Left hindlimb (tissue), 1 donor: ENCODE measurements at regions not wholly inside any gene's neighbourhood (a gene's known extent, or its start where the extent isn't known, plus 50 kb on each side); places are given as distances from the start of the nearest gene placed in this dataset.
"Not testable (repeated sequence)": the region's sequence is repeated elsewhere in the genome, so short reads cannot be mapped to it uniquely, and the experiment has no call there.

Experiments
- DNase-seq: peaks from one replicate; pipeline ENCODE4 v3.0.0-alpha.2; 2018

DNA sequence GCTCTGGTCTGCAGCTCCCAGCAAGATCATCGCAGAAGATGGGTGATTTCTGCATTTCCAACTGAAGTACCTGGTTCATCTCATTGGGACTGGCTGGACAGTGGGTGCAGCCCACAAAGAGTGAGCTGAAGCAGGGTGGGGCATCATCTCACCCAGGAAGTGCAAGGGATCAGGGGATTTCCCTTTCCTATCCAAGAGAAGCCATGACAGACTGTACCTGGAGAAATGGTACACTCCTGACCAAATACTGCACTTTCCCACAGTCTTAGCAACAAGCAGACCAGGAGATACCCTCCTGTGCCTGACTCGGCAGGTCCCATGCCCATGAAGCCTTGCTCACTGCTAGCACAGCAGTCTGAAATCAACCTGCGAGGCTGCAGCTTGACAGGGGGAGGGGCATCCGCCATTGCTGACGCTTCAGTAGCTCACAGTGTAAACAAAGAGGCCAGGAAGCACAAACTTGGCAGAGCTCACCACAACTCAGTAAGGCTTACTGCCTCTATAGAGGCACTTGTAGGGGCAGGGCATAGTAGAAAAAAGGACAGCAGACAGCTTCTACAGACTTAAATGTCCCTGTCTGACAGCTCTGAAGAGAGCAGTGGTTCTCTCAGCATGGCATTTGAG is 60.5 kb downstream of the AREG start:
- DNase-seq, result peak; percentile 45

DNA sequence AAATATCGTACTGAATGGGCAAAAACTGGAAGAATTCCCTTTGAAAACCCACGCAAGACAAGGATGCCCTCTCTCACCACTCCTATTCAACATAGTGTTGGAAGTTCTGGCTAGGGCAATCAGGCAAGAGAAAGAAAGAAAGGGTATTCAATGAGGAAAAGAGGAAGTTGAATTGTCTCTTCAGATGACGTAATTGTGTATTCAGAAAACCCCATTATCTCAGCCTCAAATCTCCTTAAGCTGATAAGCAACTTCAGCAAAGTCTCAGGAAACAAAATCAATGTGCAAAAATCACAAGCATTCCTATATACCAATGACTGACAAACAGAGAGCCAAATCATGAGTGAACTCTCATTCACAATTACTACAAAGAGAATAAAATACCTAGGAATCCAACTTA is 64.4 kb downstream of the AREG start:
- not testable (repeated sequence) for DNase-seq

GRCh38 chr4:74516303-74516702 is 71.4 kb downstream of the AREG start:
- no peak for DNase-seq

GRCh38 chr4:74517996-74518395 is 73.1 kb downstream of the AREG start:
- no peak for DNase-seq

DNA sequence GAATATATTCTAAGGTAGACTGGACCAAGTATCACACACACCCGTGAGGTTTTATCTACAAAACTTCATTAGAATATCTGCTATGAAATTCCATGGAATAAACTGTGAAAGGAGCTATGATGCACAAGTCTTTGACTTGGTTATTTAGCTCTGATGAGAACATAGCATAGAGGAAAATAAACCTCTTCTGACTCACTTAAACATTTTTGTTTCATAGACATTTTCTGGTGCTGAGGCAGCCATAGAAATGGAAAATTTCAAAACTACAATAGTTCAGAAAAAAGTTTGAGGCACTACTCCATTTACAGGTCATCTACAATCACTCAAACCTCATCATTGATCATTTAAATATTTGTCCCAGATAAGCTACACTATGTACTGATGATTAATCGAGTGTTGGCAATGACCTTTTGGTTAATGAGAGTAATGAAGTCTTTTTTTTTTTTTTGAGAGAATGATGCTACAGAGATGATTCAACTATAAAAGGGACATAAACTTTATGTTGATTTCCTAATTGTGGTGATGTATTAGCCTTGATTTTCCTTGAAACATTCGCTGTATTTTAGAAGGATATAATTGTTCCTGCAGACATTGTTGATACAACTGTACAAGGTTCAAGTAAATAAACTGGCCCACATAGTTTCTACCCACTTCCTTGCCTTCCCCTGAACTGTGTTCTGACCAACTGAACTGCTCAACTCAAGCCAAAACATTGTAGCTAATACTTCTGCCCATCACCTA is 77.5 kb downstream of the AREG start:
- DNase-seq, result no peak

- no peak for DNase-seq
Observed at GRCh38 chr4:74523096-74523495, 78.2 kb downstream of the AREG start.

- DNase-seq, result no peak
Observed at GRCh38 chr4:74524985-74525384, 80.0 kb downstream of the AREG start.

- DNase-seq, result no peak
Observed at GRCh38 chr4:74527049-74527448, 82.1 kb downstream of the AREG start.

- DNase-seq, result no peak
Observed at GRCh38 chr4:74528178-74528577, 83.2 kb downstream of the AREG start.

GRCh38 chr4:74529284-74530041 is 84.5 kb downstream of the AREG start:
- no peak for DNase-seq

DNA sequence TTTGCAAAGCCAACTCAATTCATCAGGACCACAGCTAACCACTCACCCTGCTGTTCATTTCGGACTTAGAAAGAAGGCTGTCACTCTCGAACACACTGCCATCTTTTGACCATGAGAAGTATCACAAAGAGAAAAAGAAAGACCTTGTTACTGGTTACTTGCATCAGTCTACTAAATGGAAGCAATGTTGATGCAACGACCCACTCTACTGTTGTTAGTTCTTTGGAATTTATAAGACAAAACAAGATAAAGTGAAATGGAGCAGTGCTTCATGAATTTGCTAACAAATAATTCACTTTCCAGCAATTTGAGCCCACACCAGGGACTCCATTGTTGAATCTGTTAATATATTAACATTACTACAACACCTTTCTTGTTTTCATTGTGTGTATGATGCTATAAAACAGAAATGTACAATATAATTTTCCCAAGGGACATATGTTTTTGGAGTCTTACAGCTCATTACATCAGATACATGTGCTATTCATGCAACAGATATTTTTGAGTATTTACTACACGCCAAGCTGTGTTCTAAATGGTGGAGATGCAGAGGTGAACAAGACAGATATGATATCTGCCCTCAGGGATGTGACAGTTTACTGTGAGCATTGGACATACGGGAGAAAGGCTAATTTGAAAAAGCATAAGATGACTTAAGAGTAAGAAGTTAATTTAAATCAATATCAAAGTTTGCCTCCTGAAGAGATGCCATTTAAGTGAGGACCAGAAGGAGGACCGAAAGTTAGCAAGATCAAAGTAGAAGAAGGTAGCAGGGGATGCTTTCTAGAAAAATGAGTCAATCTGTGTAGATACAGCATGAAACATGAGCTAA is 87.2 kb downstream of the AREG start:
- no peak for DNase-seq

GRCh38 chr4:74534121-74534520 is 89.2 kb downstream of the AREG start:
- DNase-seq, result no peak

GRCh38 chr4:74534936-74535335 is 90.0 kb downstream of the AREG start:
- DNase-seq, result no peak

GRCh38 chr4:74535512-74535911 is 90.6 kb downstream of the AREG start:
- no peak for DNase-seq

DNA sequence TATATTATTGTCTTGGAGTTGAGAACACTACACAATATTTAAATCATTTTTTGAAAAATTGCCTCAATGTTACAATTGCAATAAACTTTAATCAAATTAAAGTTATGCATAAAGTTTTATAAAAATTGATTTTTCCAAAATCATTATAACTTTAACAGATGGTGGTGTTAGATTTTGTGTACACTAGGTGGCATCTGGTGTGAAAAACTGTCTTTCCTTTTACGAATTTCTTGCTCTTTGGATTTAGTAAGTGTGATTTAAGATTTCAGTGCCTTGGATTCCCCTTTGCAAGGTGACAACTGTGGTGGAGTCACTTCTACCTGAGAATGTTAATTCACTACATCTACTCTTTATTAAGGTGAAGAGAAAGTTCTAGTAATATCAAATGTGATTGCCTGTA is 91.6 kb downstream of the AREG start:
- no peak for DNase-seq

DNA sequence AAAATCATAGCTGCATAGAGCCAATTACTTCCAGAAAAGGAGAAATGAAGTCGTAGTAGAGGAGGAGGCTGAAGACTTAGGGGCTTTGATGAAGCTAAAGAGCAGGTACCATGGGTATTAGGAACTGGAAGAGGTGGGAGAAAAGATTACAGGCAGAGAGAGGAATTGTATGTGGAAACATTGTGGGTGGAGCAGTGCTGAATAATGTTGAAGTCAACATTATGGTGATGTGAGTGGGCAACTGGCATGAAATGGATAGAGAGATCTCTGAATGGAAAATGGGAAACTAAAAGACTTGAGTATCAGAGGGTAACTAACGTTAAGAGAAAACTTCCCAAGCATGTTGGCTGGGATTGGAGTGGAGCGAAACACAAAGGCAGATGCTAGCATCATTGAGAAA is 92.5 kb downstream of the AREG start:
- DNase-seq, result no peak

DNA sequence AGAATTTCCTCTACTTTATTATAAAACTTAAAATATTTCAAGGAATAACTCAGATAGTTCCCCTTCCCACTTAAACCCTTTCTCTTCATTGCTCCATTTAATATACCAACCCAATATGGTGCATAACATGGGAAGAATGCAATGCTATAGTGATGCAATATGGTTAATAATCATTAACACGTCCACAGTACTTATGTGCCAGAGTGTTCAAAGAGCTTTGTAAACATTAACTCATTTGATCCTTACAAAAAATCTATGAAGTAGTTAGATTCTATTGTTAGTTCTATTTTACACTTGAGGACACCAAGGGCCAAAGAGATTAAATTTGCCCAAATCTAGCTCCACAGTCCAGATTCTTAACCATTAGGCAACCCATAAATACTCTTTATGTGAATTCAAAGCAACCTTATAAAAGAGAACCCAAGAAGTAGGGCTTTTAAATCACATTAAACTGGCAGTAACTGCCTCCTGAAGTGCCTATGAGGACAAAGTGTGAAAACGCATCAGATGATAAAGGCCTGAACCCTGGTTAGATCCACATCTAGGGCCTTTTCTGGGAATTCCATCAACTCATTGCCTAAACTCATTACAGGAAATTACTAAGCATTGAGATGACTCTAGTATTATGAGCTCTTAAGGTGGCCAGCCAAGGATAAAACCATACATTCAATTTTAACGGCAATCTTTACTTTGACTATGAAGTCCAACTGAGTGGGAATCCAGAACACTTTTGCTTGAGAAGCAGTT is 94.3 kb downstream of the AREG start:
- DNase-seq, result no peak

DNA sequence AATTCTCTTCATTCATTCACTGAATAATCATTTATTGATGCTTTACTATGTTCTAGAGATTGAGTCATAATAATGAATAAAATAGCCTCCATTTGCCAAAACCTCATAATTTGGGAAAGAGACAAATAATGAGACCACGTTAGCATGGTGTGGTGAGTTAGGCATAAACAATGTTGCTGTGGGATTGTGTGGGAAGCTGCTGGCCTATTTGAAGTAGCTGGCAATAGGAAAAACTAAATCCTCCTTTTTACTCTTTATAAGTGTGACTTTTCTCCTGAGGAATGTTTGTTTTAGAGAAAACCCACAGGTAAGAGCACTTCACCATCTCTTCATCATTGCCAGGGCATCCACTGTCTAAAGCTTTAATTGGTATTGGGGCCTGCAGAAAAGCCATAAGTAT is 95.3 kb downstream of the AREG start:
- DNase-seq, result no peak

- no peak for DNase-seq
Observed at GRCh38 chr4:74541667-74542066, 96.7 kb downstream of the AREG start.

DNA sequence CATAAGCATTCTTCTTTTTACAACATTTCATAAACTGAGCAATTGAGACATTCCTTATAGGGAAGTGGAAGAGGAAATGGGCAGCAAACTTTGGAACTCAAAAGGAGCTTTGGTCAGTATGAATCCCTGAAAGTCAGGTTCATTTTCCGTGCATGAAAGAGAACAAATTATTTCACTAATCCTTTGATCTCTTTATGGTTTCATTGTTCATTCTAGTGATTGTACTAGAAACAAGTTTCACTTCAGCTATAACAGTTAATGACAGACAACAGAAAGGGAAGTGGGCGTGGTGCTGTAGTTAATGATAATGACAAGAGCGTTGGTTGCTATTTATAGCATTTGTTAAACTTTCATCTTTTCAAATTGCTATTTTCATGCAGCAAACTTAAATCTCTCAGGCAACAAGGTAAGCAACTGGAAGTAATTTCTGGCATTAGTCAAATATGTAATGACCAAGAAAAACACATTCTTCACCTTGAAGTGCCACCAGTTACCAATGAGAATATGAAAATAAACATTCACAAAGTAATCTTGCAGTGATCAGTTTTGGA is 98.4 kb downstream of the AREG start:
- DNase-seq, result no peak

DNA sequence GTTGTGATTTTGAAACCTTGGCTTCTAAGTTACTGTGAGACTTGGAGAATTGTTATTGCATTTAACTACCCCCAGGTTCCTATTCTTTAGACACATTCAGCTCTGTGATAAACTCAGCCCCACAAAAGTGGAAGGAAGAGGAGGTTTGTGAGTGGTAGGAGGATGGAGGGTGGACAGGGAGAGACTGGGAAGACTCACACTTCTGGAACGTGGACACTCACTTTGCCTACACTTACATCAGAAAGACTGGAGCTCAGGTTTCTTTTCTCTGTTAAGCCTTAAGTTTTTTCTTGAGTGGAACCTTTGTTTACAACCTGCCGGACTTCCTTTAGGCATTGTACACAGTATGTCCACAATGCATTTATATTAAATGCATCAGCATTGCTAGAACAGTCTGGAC is 99.0 kb downstream of the AREG start:
- no peak for DNase-seq
